Ectodermal cell (in vitro differentiated cells): ENCODE measurements at regions not wholly inside any gene's neighbourhood (a gene's known extent, or its start where the extent isn't known, plus 50 kb on each side); places are given as distances from the start of the nearest gene placed in this dataset.
"Not testable (repeated sequence)": the region's sequence is repeated elsewhere in the genome, so short reads cannot be mapped to it uniquely, and the experiment has no call there.

ENCODE experiments used
- H3K27ac ChIP-seq: 2 replicates; pipeline ENCODE4 v1.7.0; 2013; ENCODE audit warnings: mild to moderate bottlenecking, low read depth, low read length; ENCODE audit not compliant: insufficient read depth, poor library complexity, severe bottlenecking
- H3K27me3 ChIP-seq: 2 replicates; pipeline ENCODE4 v1.7.0; 2013; ENCODE audit warnings: mild to moderate bottlenecking, low read length; ENCODE audit not compliant: insufficient read depth, control insufficient read depth, poor library complexity, severe bottlenecking
- H3K36me3 ChIP-seq: one replicate; pipeline ENCODE4 v1.7.0; 2013; ENCODE audit warnings: low read length; ENCODE audit not compliant: control insufficient read depth, insufficient read depth
- H3K4me1 ChIP-seq: one replicate; pipeline ENCODE4 v1.7.0; 2013; ENCODE audit warnings: low read length; ENCODE audit not compliant: control insufficient read depth, insufficient read depth
- H3K4me3 ChIP-seq: 2 replicates; pipeline ENCODE4 v1.7.0; 2013; ENCODE audit warnings: low read depth, low read length, control low read depth; ENCODE audit not compliant: insufficient read depth
- H3K9me3 ChIP-seq: 2 replicates; pipeline ENCODE4 v1.7.0; 2013; ENCODE audit warnings: mild to moderate bottlenecking, low read length, moderate library complexity; ENCODE audit not compliant: control insufficient read depth
- WGBS, 2 experiments: methylation state at CpG; one replicate each; pipeline ENCODE4 v1.1.7; 2013; ENCODE audit warnings: missing lambda C conversion rate in 2 of 2; 5-methylcytosine and 5-hydroxymethylcytosine counted together

DNA sequence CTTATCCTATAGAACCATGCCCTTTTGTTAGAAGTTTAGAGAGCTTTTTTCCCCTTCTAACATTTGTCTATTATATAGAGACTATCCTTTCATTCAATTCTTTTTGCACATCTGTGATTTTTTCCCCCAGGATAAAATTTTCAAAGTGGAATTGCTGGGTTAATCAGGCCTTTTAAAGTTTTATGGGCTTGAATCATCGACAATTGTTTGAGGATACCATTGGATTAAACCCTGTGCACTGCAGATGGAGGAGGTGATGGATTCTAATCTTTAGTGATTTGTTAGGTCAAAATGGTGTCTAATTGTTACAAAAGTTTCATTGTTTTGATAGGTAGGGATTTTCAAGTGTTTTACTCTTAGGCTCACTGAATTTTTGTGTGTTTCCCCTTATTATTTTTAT is 463.7 kb upstream of the CFAP20DC start:
- H3K36me3 ChIP-seq: no peaks in the 10 kb centered on the region
- WGBS, 2 experiments: 93 to 96% methylated on average over 1 of the region's 1 CpG
- no peaks in the 10 kb centered on the region for H3K27me3 ChIP-seq

DNA sequence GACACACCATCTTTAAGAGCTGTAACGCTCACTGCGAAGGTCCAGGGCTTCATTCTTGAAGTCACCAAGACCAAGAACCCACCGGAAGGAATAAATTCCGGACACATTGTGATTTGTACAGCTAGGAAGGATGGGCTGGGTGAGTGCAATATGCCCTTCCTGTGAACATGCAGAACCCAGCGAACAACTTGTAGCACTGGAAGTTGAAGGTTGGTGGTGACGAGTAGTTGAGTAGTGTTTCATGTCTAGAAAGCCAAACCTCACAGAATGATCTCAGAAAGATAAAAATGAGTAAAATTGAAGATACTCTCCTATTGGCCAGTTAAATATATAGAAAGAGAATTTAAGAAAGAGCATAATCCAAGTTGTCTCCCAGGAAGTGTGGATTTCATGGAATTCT is 462.2 kb upstream of the CFAP20DC start:
- Histone ChIP-seq H3K4me3 (no peak overlapping the region), H3K4me1 (peaks cover 6% of the 10 kb centered on the region), H3K27me3 (no peaks in the 10 kb centered on the region), H3K9me3 (no peaks in the 10 kb centered on the region), H3K27ac (no peak overlapping the region), H3K36me3 (no peaks in the 10 kb centered on the region)
- 86 to 87% methylated on average over 6 of the region's 6 CpGs for WGBS, 2 experiments

More for the DNA sequence above, 463.7 kb upstream of the CFAP20DC start:
- peaks cover 6% of the 10 kb centered on the region for H3K4me1 ChIP-seq
- H3K9me3 ChIP-seq: no peaks in the 10 kb centered on the region
- H3K4me3 ChIP-seq: no peak overlapping the region
- H3K27ac ChIP-seq: no peak overlapping the region

DNA sequence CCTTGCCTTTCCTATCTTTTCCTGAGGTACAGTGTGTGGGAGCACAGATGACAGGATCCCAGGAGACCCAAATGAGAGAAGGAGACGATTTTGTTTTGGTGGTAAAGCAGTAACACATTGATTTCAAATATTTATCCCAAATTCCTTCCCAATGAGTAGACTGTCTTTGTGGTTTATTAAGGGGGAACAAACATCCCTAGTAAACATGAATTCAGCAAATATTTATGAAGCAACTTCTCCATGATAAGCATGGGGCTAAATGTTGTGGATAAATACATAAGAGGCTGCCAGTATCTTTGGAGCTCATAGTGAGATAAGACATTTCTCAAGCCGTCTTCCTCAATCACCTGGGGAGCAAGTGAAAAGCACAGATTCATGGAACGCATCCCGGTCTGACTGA is 460.8 kb upstream of the CFAP20DC start:
- Histone ChIP-seq H3K36me3 (no peaks in the 10 kb centered on the region), H3K4me3 (no peak overlapping the region), H3K27ac (no peak overlapping the region), H3K27me3 (no peaks in the 10 kb centered on the region), H3K9me3 (no peaks in the 10 kb centered on the region), H3K4me1 (peaks cover 12% of the 10 kb centered on the region)
- WGBS, 2 experiments: 83 to 89% methylated on average over 4 of the region's 4 CpGs

DNA sequence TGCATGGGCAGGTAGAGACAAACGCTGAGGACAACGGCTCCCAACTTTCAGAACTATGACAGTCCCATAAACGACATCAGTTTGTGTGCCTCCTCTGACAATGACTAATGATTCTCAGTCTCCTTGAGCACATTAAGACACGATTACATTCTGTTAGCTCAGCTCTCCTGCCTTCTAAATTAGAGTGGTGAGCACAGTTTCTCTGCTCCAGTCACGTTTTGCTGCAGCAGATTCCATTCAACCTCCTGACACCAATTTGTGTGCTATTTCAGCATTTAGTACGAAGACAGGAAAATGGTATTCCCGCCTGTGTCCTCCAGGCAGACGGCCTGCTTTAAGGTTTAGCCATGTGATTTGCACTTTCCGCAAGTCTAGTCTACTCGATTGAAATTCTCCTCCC is 458.4 kb upstream of the CFAP20DC start:
- H3K27ac ChIP-seq: no peak overlapping the region
- peaks cover 14% of the 10 kb centered on the region for H3K4me1 ChIP-seq
- no peaks in the 10 kb centered on the region for H3K27me3 ChIP-seq
- H3K9me3 ChIP-seq: no peaks in the 10 kb centered on the region
- H3K36me3 ChIP-seq: no peaks in the 10 kb centered on the region
- 89 to 92% methylated on average over 10 of the region's 10 CpGs for WGBS, 2 experiments
- no peak overlapping the region for H3K4me3 ChIP-seq

GRCh38 chr3:59506191-59506590 is 456.4 kb upstream of the CFAP20DC start:
- Histone ChIP-seq H3K4me1 (peaks cover 14% of the 10 kb centered on the region), H3K27ac (no peak overlapping the region), H3K27me3 (no peaks in the 10 kb centered on the region), H3K4me3 (no peak overlapping the region), H3K36me3 (no peaks in the 10 kb centered on the region), H3K9me3 (no peaks in the 10 kb centered on the region)
- WGBS, 2 experiments: 70 to 77% methylated on average over 5 of the region's 5 CpGs

DNA sequence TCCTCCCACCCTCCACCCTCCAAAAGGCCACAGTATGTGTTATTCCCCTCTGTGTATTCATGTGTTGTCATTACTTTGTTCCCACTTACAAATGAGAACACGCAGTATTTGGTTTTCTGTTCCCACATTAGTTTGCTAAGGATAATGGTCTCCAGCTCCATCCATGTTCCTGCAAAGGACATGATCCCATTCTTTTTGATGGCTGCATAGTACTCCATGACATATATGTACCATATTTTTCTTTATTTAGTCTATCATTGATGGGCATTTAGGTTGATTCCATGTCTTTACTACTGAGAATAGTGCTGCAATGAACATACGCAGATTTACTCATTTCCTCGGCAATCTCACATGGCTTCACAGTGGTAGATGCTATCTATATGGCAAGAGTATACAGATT is 453.6 kb upstream of the CFAP20DC start:
- H3K27ac ChIP-seq: no peak overlapping the region
- peaks cover 14% of the 10 kb centered on the region for H3K4me1 ChIP-seq
- H3K27me3 ChIP-seq: no peaks in the 10 kb centered on the region
- H3K36me3 ChIP-seq: no peaks in the 10 kb centered on the region
- H3K9me3 ChIP-seq: no peaks in the 10 kb centered on the region
- no peak overlapping the region for H3K4me3 ChIP-seq
- WGBS, 2 experiments: 87 to 92% methylated on average over 3 of the region's 3 CpGs

- Histone ChIP-seq H3K9me3 (no peaks in the 10 kb centered on the region), H3K36me3 (no peaks in the 10 kb centered on the region), H3K4me3 (no peak overlapping the region), H3K27ac (no peak overlapping the region), H3K27me3 (no peaks in the 10 kb centered on the region), H3K4me1 (peaks cover 14% of the 10 kb centered on the region)
- 90 to 92% methylated on average over 4 of the region's 4 CpGs for WGBS, 2 experiments
Measured at GRCh38 chr3:59502806-59503205, 453.0 kb upstream of the CFAP20DC start.

- 93 to 95% methylated on average over 4 of the region's 4 CpGs for WGBS, 2 experiments
Measured at GRCh38 chr3:59499954-59500353, 450.1 kb upstream of the CFAP20DC start.

GRCh38 chr3:59499000-59499399 is 449.2 kb upstream of the CFAP20DC start:
- 91 to 96% methylated on average over 15 of the region's 15 CpGs for WGBS, 2 experiments
- no peaks in the 10 kb centered on the region for H3K4me1 ChIP-seq
- H3K27me3 ChIP-seq: no peaks in the 10 kb centered on the region
- H3K36me3 ChIP-seq: no peaks in the 10 kb centered on the region
- H3K9me3 ChIP-seq: no peaks in the 10 kb centered on the region
- no peak overlapping the region for H3K4me3 ChIP-seq
- H3K27ac ChIP-seq: no peak overlapping the region

More at GRCh38 chr3:59499954-59500353, 450.1 kb upstream of the CFAP20DC start:
- Histone ChIP-seq H3K4me1 (peaks cover 3% of the 10 kb centered on the region), H3K27me3 (no peaks in the 10 kb centered on the region), H3K27ac (no peak overlapping the region), H3K9me3 (no peaks in the 10 kb centered on the region), H3K36me3 (no peaks in the 10 kb centered on the region), H3K4me3 (no peak overlapping the region)

- 95 to 96% methylated on average over 5 of the region's 5 CpGs for WGBS, 2 experiments
Measured at GRCh38 chr3:59496250-59496649, 446.4 kb upstream of the CFAP20DC start.

DNA sequence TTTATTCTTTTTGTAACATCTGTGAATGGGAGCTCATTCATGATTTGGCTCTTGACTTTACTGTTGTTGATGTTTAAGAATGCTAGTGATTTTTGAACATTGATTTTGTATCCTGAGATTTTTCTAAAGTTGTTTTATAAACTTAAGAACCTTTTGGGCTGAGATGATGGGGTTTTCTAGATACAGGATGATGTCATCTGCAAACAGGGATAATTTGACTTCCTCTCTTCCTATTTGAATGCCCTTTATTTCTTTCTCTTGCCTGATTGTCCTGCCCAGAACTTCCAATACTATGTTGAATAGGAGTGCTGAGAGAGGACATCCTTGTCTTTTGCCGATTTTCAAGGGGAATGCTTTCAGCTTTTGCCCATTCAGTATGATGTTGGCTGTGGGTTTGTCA is 445.1 kb upstream of the CFAP20DC start:
- not testable (repeated sequence) for H3K9me3 ChIP-seq, H3K36me3 ChIP-seq, H3K4me3 ChIP-seq, H3K27me3 ChIP-seq, H3K27ac ChIP-seq, H3K4me1 ChIP-seq
- 93 to 100% methylated on average over 1 of the region's 1 CpG for WGBS, 2 experiments

More at GRCh38 chr3:59496250-59496649, 446.4 kb upstream of the CFAP20DC start:
- H3K4me3 ChIP-seq: no peak overlapping the region
- no peak overlapping the region for H3K27ac ChIP-seq
- H3K27me3 ChIP-seq: no peaks in the 10 kb centered on the region
- H3K4me1 ChIP-seq: no peaks in the 10 kb centered on the region
- no peaks in the 10 kb centered on the region for H3K36me3 ChIP-seq
- no peaks in the 10 kb centered on the region for H3K9me3 ChIP-seq
